Keratinocyte (primary cell): ENCODE measurements at regions not wholly inside any gene's neighbourhood (a gene's known extent, or its start where the extent isn't known, plus 50 kb on each side); places are given as distances from the start of the nearest gene placed in this dataset.

Experiments used
- DNase-seq: peaks from one replicate; pipeline ENCODE4 v3.0.0-alpha.2; 2011; ENCODE audit warnings: low read depth, missing footprints, low spot score
- FAIRE-seq: peaks from 2 replicates; lab custom pipeline; 2011; peaks lifted over from hg19 to GRCh38; lab: Jason Lieb, UNC
- H2AFZ ChIP-seq: 2 replicates; pipeline ENCODE4 v1.6.0; 2012; ENCODE audit warnings: low read length, control low read depth, inconsistent platforms; ENCODE audit not compliant: control insufficient read depth
- H3K27ac ChIP-seq: 2 replicates; pipeline ENCODE4 v1.5.1; 2011; ENCODE audit warnings: low read length; ENCODE audit not compliant: control insufficient read depth, insufficient read depth
- H3K27me3 ChIP-seq: 3 replicates; pipeline ENCODE4 v1.6.0; 2011; ENCODE audit warnings: low read length; ENCODE audit not compliant: control insufficient read depth, insufficient read depth; ENCODE audit errors: extremely low read depth
- H3K36me3 ChIP-seq, 2 experiments: 2 replicates in 1 of 2; 3 replicates in 1 of 2; pipeline ENCODE4 v1.5.1; 2011; ENCODE audit warnings: low read length in 2 of 2, mild to moderate bottlenecking in 1 of 2; ENCODE audit not compliant: control insufficient read depth in 2 of 2, insufficient read depth in 2 of 2; ENCODE audit errors: extremely low read depth in 1 of 2
- H3K4me1 ChIP-seq: 3 replicates; pipeline ENCODE4 v1.5.1; 2011; ENCODE audit warnings: low read length; ENCODE audit not compliant: control insufficient read depth, insufficient read depth; ENCODE audit errors: extremely low read depth
- H3K4me2 ChIP-seq: 3 replicates; pipeline ENCODE4 v1.6.0; 2011; ENCODE audit warnings: low read depth, low read length; ENCODE audit not compliant: control insufficient read depth, insufficient read depth; ENCODE audit errors: extremely low read depth
- H3K4me3 ChIP-seq, 3 experiments: fragments of 200-600 bp in 1 of 3; sonication (generic) in 1 of 3; 2 replicates in 2 of 3; 3 replicates in 1 of 3; pipeline ENCODE4 v1.5.1; 2011 to 2016; ENCODE audit warnings: low read length in 3 of 3, mild to moderate bottlenecking in 3 of 3, control low read depth in 2 of 3, inconsistent platforms in 1 of 3, low read depth in 1 of 3, mixed read lengths in 1 of 3, mixed run types in 1 of 3, moderate library complexity in 1 of 3; ENCODE audit not compliant: control insufficient read depth in 2 of 3, insufficient read depth in 2 of 3; ENCODE audit errors: extremely low read depth in 1 of 3
- H3K79me2 ChIP-seq: 2 replicates; pipeline ENCODE4 v1.6.0; 2012; ENCODE audit warnings: low read length; ENCODE audit not compliant: control insufficient read depth, insufficient read depth
- H3K9ac ChIP-seq: 3 replicates; pipeline ENCODE4 v1.6.0; 2011; ENCODE audit warnings: low read length; ENCODE audit not compliant: control insufficient read depth, insufficient read depth; ENCODE audit errors: extremely low read depth
- H3K9me1 ChIP-seq: 3 replicates; pipeline ENCODE4 v1.6.0; 2011; ENCODE audit warnings: low read length; ENCODE audit not compliant: control insufficient read depth, insufficient read depth; ENCODE audit errors: extremely low read depth
- H3K9me3 ChIP-seq: 2 replicates; pipeline ENCODE4 v1.5.1; 2012; ENCODE audit warnings: low read depth, low read length; ENCODE audit not compliant: control insufficient read depth
- H4K20me1 ChIP-seq: 3 replicates; pipeline ENCODE4 v1.6.0; 2011; ENCODE audit warnings: low read length; ENCODE audit not compliant: control insufficient read depth, insufficient read depth; ENCODE audit errors: extremely low read depth
- CTCF ChIP-seq, 3 experiments: IDR thresholded peaks in 1 of 3; conservative IDR thresholded peaks in 1 of 3; optimal IDR thresholded peaks in 1 of 3; 2 replicates in 2 of 3; 3 replicates in 1 of 3; pipeline versions ENCODE3 to v1.5.1; 2011; ENCODE audit warnings: low read length in 3 of 3, mild to moderate bottlenecking in 3 of 3, moderate library complexity in 2 of 3, control low read depth in 1 of 3, inconsistent platforms in 1 of 3; ENCODE audit not compliant: insufficient read depth in 2 of 3; ENCODE audit errors: extremely low read depth in 1 of 3
- EZH2 ChIP-seq: IDR thresholded peaks from one replicate; pipeline ENCODE4 v1.6.1; 2012; ENCODE audit warnings: inconsistent platforms, mild to moderate bottlenecking, low read length, moderate library complexity
- dilution Hi-C: fragments of 300-500 bp; cut with MboI; formaldehyde crosslinking; loops from one replicate; pipeline ENCODE4 v1.7.0; 2020; ENCODE audit warnings: low sequenced_read_pairs; ENCODE audit not compliant: extremely low pct_ligation_motif_present

- FAIRE-seq: no peak
Observed at GRCh38 chr2:120948662-120949011, 213.0 kb downstream of the GLI2 start.

GRCh38 chr2:120949027-120949956 is 213.6 kb downstream of the GLI2 start:
- Histone ChIP-seq H4K20me1 (no peaks in the 10 kb centered on the region), H3K9ac (no peak overlapping the region), H3K79me2 (no peaks in the 10 kb centered on the region), H3K27ac (no peak overlapping the region), H3K9me3 (no peaks in the 10 kb centered on the region), H3K36me3 (no peaks in the 10 kb centered on the region), H3K4me1 (peaks cover 3% of the 10 kb centered on the region), H3K9me1 (no peaks in the 10 kb centered on the region), H3K4me3 (no peak overlapping the region), H3K27me3 (peaks cover 9% of the 10 kb centered on the region), H2AFZ (no peak overlapping the region), H3K4me2 (no peak overlapping the region)
- FAIRE-seq (no peak), DNase-seq (no peak)
- dilution Hi-C loops: no loop called here
- TF ChIP-seq EZH2: no peak
- peak in 2 of 3 experiments; percentile 35 to 45 for TF ChIP-seq CTCF (optimal IDR thresholded peaks at IDR 0.05 in 1 of 3, IDR thresholded peaks at IDR 0.05 in 1 of 3, conservative IDR thresholded peaks at IDR 0.05 in 1 of 3; ENCODE audit: extremely low read depth in 1 of 3, insufficient read depth in 2 of 3, low read length in 3 of 3)

More at GRCh38 chr2:120948662-120949011, 213.0 kb downstream of the GLI2 start:
- no peak overlapping the region for H3K4me2 ChIP-seq
- no peaks in the 10 kb centered on the region for H3K9me1 ChIP-seq
- H3K4me3 ChIP-seq: no peak overlapping the region
- TF ChIP-seq EZH2 (no peak), CTCF (optimal IDR thresholded peaks at IDR 0.05 in 1 of 3, IDR thresholded peaks at IDR 0.05 in 1 of 3, conservative IDR thresholded peaks at IDR 0.05 in 1 of 3; ENCODE audit: extremely low read depth in 1 of 3, insufficient read depth in 2 of 3, low read length in 3 of 3) (no peak)
- no peaks in the 10 kb centered on the region for H4K20me1 ChIP-seq
- peaks cover 9% of the 10 kb centered on the region for H3K4me1 ChIP-seq
- no peak overlapping the region for H2AFZ ChIP-seq
- no peak overlapping the region for H3K27ac ChIP-seq
- H3K9ac ChIP-seq: no peak overlapping the region
- no peaks in the 10 kb centered on the region for H3K79me2 ChIP-seq
- no peak for DNase-seq
- peaks cover 9% of the 10 kb centered on the region for H3K27me3 ChIP-seq
- no peaks in the 10 kb centered on the region for H3K36me3 ChIP-seq
- no peaks in the 10 kb centered on the region for H3K9me3 ChIP-seq
- dilution Hi-C loops: no loop called here
